Ectodermal cell (in vitro differentiated cells): ENCODE measurements at regions not wholly inside any gene's neighbourhood (a gene's known extent, or its start where the extent isn't known, plus 50 kb on each side); places are given as distances from the start of the nearest gene placed in this dataset.
A peak's percentile ranks its signal among the peaks of the same experiment; 100 is the strongest.

ENCODE experiments used
- H3K27ac ChIP-seq: 2 replicates; pipeline ENCODE4 v1.7.0; 2013; ENCODE audit warnings: mild to moderate bottlenecking, low read depth, low read length; ENCODE audit not compliant: insufficient read depth, poor library complexity, severe bottlenecking
- H3K27me3 ChIP-seq: 2 replicates; pipeline ENCODE4 v1.7.0; 2013; ENCODE audit warnings: mild to moderate bottlenecking, low read length; ENCODE audit not compliant: insufficient read depth, control insufficient read depth, poor library complexity, severe bottlenecking
- H3K36me3 ChIP-seq: one replicate; pipeline ENCODE4 v1.7.0; 2013; ENCODE audit warnings: low read length; ENCODE audit not compliant: control insufficient read depth, insufficient read depth
- H3K4me1 ChIP-seq: one replicate; pipeline ENCODE4 v1.7.0; 2013; ENCODE audit warnings: low read length; ENCODE audit not compliant: control insufficient read depth, insufficient read depth
- H3K4me3 ChIP-seq: 2 replicates; pipeline ENCODE4 v1.7.0; 2013; ENCODE audit warnings: low read depth, low read length, control low read depth; ENCODE audit not compliant: insufficient read depth
- H3K9me3 ChIP-seq: 2 replicates; pipeline ENCODE4 v1.7.0; 2013; ENCODE audit warnings: mild to moderate bottlenecking, low read length, moderate library complexity; ENCODE audit not compliant: control insufficient read depth
- WGBS, 2 experiments: methylation state at CpG; one replicate each; pipeline ENCODE4 v1.1.7; 2013; ENCODE audit warnings: missing lambda C conversion rate in 2 of 2; 5-methylcytosine and 5-hydroxymethylcytosine counted together

- Histone ChIP-seq H3K27ac (no peak overlapping the region), H3K9me3 (no peaks in the 10 kb centered on the region), H3K36me3 (no peaks in the 10 kb centered on the region), H3K27me3 (no peaks in the 10 kb centered on the region), H3K4me3 (no peak overlapping the region), H3K4me1 (no peaks in the 10 kb centered on the region)
- WGBS, 2 experiments = 52 to 53% methylated on average over 16 of the region's 16 CpGs
Observed at GRCh38 chr7:425794-426188, 93.9 kb downstream of the PDGFA start.

- Histone ChIP-seq H3K4me1 (peaks cover 4% of the 10 kb centered on the region), H3K4me3 (no peak overlapping the region), H3K36me3 (no peaks in the 10 kb centered on the region), H3K27ac (no peak overlapping the region), H3K9me3 (no peaks in the 10 kb centered on the region), H3K27me3 (no peaks in the 10 kb centered on the region)
- WGBS, 2 experiments = 91 to 92% methylated on average over 12 of the region's 12 CpGs
Observed at GRCh38 chr7:426510-426909, 93.1 kb downstream of the PDGFA start.

DNA sequence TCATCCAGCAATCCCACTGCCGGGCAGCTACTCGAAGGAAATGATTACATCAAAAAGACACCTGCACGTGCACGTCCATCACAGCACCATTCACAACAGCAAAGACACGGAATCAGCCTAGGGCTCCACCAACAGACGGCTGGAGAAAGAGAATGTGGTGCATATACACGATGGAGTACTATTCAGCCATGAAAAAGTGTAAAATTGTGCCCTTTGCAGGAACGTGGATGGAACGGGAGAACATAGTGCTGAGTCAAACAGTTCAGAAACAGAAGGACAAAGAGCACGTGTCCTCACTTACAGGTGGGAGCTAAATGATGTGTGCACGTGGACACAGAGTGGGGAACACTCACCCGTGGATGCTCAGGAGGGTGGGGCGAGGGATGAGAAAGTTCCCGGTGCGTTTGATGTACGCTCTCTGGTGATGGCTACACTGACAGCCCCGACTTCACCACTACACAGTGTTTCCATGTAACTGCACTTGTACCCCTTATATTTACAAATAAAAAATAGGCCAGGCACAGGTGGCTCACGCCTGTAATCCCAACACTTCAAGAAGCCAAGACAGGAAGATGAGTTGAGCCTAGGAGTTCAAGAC, 92.0 kb downstream of the PDGFA start:
- no peak overlapping the region for H3K4me3 ChIP-seq
- no peaks in the 10 kb centered on the region for H3K9me3 ChIP-seq
- no peak overlapping the region for H3K27ac ChIP-seq
- 93 to 95% methylated on average over 18 of the region's 18 CpGs for WGBS, 2 experiments
- H3K36me3 ChIP-seq = no peaks in the 10 kb centered on the region
- H3K27me3 ChIP-seq = no peaks in the 10 kb centered on the region
- peaks cover 7% of the 10 kb centered on the region for H3K4me1 ChIP-seq

- H3K4me1 ChIP-seq = peaks cover 7% of the 10 kb centered on the region
- H3K27ac ChIP-seq = no peak overlapping the region
- no peaks in the 10 kb centered on the region for H3K9me3 ChIP-seq
- no peaks in the 10 kb centered on the region for H3K36me3 ChIP-seq
- no peak overlapping the region for H3K4me3 ChIP-seq
- no peaks in the 10 kb centered on the region for H3K27me3 ChIP-seq
- 96 to 97% methylated on average over 17 to 18 of the region's 18 CpGs for WGBS, 2 experiments
Observed at GRCh38 chr7:428387-428786, 91.3 kb downstream of the PDGFA start.

DNA sequence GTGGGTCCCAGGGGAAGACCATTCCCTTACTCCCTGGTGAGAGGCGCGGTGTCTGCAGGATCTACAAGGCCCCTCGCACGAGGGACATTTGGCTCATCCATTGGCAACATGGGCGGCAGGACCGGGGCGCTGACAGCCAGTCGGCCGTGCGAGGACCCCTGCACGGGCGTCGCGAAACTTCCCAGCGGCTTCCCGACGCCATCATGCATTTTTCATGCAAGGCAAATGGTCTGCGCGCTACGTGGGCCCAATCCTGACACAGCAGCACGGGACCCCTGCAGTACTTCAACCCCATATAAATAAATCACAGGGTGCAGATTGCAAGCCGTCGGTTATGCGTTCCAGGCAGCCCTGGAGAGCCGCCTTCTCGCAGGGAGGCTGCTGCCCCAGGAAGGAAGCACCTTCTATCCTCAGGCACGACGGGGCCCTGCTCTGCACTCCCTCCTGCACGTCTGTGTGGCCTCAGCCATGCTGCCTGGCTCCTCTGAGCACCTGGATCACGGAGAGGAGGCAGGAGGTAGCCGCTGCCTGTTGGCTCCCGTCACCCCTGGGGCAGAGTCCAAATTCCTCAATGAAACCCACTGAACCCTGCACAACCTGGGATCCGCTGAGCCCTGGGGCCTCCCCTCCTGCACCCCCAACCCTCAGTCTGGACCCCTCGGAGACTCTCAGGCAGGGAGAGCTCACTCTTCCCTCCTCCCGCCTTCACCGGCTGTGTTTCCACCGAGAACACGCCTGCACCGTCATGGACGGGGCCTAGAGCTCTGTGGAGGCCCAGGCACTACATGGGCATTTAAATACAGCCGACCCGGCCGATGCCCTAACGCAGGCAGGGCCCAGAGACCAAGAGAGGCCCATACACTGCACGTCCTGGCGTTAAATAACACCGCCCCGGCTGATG, 90.5 kb downstream of the PDGFA start:
- 92 to 93% methylated on average over 48 of the region's 48 CpGs for WGBS, 2 experiments
- Histone ChIP-seq H3K36me3 (no peaks in the 10 kb centered on the region), H3K4me1 (peaks cover 7% of the 10 kb centered on the region), H3K9me3 (no peaks in the 10 kb centered on the region), H3K27ac (no peak overlapping the region), H3K4me3 (no peak overlapping the region), H3K27me3 (no peaks in the 10 kb centered on the region)

DNA sequence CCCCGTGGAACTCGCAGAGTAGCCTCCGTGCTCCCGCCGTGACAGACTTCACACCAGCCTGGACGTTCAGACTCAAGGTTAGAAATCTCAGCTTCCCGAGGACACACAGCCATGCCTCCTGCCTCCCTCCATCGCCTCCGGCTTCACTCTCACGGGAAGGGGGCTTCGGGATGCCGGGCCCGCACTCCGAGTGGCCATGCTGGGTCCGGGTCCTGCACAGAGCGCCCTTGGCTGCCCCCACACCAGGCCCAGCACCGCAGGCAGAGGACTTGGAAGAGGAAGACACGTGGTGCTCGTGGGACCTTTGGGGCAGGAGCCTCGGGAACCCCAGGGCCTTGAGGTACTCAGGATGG, 89.8 kb downstream of the PDGFA start:
- WGBS, 2 experiments = 94 to 95% methylated on average over 20 of the region's 20 CpGs
- H3K4me1 ChIP-seq = peaks cover 7% of the 10 kb centered on the region
- H3K36me3 ChIP-seq = no peaks in the 10 kb centered on the region
- no peak overlapping the region for H3K4me3 ChIP-seq
- no peaks in the 10 kb centered on the region for H3K27me3 ChIP-seq
- no peaks in the 10 kb centered on the region for H3K9me3 ChIP-seq
- H3K27ac ChIP-seq = no peak overlapping the region

DNA sequence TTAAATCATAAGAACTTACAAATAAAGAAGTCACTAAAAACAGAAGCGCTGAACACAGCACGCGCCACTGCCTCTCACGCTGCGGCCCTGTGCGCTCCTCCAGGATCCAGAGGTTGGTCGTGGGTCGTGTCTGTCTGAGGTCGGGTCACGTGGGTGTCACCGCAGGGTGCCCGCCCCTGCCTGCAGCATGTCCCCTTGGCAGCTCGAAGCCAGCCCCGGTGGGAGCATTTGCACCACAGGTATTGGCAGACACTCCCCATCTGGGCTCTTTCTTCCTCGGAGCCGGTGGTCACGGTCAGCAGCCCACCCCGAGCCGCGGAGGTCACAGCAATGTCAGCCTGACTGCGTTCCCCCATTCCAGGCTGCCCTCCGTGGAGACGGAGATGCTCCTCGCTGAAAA, 88.6 kb downstream of the PDGFA start:
- Histone ChIP-seq H3K4me1 (peaks cover 13% of the 10 kb centered on the region), H3K4me3 (no peak overlapping the region), H3K36me3 (no peaks in the 10 kb centered on the region), H3K27ac (no peak overlapping the region), H3K27me3 (no peaks in the 10 kb centered on the region), H3K9me3 (no peaks in the 10 kb centered on the region)
- 89 to 91% methylated on average over 24 of the region's 24 CpGs for WGBS, 2 experiments

DNA sequence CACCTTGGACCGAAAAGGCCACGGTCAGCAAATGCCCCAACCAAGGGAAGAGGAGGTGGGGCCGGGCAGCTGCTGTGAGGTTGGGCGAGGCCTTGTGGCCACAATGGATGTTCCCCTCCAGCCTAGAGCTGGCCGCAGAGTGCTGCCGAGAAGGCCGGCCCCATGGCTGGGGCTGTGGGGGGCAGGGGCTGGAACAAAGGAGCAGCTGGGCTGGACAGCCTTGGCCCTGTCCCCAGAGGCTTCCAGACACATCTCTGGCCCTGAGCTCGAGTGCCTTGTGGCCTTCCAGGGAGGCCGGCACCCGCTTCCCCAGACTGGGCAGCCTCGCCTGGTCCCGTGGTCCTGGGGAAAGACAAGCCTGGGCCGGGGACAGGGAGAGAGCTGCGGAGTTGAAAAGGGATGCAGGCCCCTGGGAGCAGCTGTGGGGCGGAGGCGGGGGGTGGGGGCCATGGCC, 88.0 kb downstream of the PDGFA start:
- no peaks in the 10 kb centered on the region for H3K9me3 ChIP-seq
- H3K4me3 ChIP-seq = no peak overlapping the region
- H3K4me1 ChIP-seq = peaks cover 13% of the 10 kb centered on the region
- H3K27ac ChIP-seq = peak overlapping the region; percentile 48
- H3K36me3 ChIP-seq = no peaks in the 10 kb centered on the region
- 66 to 73% methylated on average over 16 of the region's 16 CpGs for WGBS, 2 experiments
- H3K27me3 ChIP-seq = no peaks in the 10 kb centered on the region

DNA sequence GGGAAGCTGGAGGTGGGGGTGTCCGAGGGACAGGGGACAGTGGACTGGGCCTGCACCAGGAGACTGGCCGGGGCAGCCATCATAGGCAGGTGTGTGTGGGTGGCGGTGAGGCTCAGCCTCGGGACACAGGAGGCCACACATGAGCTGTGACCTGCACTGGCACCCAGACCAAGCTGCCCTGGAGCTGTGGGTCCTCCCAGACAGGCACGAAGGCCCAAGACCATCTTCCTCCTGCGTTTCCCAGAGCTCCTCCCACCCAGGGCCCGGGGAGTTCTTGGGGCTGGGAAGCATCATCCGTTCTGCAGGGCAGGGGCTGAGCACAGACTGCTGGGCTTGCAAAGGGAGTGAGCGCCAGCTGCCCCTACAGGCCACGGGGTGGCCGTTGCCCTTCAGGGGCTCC, 87.4 kb downstream of the PDGFA start:
- 91 to 92% methylated on average over 11 of the region's 11 CpGs for WGBS, 2 experiments
- Histone ChIP-seq H3K36me3 (no peaks in the 10 kb centered on the region), H3K27me3 (no peaks in the 10 kb centered on the region), H3K9me3 (no peaks in the 10 kb centered on the region), H3K4me3 (no peak overlapping the region), H3K4me1 (peaks cover 17% of the 10 kb centered on the region), H3K27ac (no peak overlapping the region)

DNA sequence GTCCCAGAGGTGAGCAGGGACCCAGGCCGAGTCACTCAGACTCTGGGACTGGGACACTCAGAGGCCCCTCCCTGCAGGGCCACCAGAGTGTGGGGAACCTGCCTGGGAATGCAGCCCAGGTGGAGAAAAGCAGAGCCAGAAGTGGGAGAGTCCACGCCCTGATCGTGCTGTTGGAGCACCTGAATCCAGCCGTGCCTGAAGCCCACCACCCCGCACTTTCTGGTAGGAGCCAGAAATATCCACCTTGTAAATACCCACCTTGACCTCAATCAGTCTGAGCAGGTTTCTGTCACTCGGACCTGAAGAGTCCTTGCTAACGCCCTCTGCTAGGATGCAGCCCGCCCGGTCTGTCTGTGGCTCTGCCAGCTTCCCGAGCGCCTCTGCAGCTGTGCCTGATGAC, 86.7 kb downstream of the PDGFA start:
- Histone ChIP-seq H3K4me3 (no peak overlapping the region), H3K36me3 (no peaks in the 10 kb centered on the region), H3K4me1 (peaks cover 24% of the 10 kb centered on the region), H3K27ac (no peak overlapping the region), H3K9me3 (no peaks in the 10 kb centered on the region), H3K27me3 (no peaks in the 10 kb centered on the region)
- WGBS, 2 experiments = 93 to 95% methylated on average over 11 of the region's 11 CpGs
